HG03060 (cell line): ENCODE measurements at regions not wholly inside any gene's neighbourhood (a gene's known extent, or its start where the extent isn't known, plus 50 kb on each side); places are given as distances from the start of the nearest gene placed in this dataset.
"Not testable (repeated sequence)": the region's sequence is repeated elsewhere in the genome, so short reads cannot be mapped to it uniquely, and the experiment has no call there.

ENCODE experiments used
- ATAC-seq: cut with Tn5 transposase; IDR thresholded peaks from one replicate; pipeline ENCODE4 v1.9.1; 2021; ENCODE audit warnings: low read depth, moderate number of reproducible peaks; ENCODE audit not compliant: unreplicated experiment

GRCh38 chr2:128503399-128504245, 185.0 kb upstream of the HS6ST1 start:
- no peak for ATAC-seq

- no peak for ATAC-seq
These were observed 185.8 kb upstream of the HS6ST1 start for GRCh38 chr2:128504246-128505149.

DNA sequence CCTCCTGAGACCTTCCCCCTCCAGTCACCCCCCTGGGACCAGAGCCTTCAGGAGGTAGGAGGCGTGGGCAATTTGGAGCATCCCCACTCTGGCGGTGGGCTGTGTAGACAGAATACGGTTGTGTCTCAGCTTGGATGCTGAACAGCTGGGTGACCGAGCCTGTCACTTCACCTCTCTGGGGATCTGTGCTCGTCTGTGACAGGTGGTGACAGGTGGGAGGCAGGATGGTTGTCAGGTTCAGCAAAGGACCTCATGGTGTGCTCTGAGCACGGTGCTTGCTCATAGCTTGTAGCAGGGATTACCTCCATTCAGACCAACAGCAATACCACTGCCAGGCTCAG, 186.5 kb upstream of the HS6ST1 start:
- ATAC-seq = no peak

DNA sequence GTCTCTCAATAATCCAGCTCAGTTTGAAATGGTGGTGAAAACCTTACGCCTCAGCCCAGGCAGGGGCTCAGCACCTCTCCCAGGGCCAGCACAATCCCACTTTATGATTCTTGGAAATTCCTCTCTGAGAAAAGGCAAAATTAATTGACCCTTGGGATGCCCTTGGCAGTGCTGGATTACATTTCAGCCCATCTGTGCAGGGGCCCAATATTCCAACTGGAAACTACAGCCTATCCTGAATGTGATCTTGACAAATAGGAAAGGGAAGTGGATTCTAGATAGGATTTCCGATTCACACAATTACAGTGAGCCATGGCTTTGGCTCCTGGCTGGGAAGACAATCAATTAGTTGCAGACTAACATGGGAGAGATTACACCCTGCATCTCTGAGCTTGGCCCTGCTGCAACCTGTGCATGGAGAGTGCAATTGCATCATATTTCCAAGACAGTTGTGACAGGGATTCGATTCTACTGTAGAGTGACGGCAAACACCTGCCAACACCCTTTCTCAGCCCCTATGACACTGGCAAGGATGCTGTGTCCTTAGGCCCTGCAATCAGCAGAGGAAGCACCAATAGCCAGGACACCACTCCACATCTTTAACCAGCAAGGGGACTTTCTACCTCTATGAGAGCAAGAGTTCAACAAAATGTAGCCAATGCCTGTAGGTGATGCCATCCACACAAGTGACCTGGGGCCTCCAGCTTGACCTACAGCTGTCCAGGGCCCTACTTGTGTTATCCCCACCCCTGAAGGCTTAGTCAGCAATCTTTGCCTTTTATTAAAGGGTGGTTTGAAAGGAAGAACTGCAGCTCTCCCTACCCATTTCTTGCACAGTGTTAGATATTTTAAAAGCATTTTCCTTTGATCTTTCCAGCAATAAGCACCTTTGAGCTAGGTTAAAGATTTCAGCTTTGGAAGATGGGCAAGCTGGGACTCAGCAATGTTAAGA, 187.2 kb upstream of the HS6ST1 start:
- ATAC-seq = no peak

DNA sequence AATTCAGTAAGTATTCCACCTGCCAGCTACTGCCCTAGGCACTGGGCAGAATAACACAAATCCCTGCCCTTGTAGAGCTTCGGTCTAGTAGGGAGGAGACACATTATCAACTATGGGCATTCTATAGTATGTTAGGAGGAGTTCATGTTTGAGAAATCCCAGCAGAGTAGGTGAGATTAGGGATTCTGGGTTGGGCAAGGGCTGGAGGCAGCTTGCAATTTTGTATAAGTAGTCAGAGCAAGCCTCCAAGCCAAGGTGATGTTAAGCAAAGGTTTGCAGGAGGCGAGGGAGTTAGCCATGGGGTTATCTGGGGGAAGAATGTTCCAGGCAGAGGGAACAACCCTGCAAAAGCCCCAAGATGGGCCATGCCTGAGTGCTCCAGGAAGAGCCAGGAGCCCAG, 187.9 kb upstream of the HS6ST1 start:
- no peak for ATAC-seq

DNA sequence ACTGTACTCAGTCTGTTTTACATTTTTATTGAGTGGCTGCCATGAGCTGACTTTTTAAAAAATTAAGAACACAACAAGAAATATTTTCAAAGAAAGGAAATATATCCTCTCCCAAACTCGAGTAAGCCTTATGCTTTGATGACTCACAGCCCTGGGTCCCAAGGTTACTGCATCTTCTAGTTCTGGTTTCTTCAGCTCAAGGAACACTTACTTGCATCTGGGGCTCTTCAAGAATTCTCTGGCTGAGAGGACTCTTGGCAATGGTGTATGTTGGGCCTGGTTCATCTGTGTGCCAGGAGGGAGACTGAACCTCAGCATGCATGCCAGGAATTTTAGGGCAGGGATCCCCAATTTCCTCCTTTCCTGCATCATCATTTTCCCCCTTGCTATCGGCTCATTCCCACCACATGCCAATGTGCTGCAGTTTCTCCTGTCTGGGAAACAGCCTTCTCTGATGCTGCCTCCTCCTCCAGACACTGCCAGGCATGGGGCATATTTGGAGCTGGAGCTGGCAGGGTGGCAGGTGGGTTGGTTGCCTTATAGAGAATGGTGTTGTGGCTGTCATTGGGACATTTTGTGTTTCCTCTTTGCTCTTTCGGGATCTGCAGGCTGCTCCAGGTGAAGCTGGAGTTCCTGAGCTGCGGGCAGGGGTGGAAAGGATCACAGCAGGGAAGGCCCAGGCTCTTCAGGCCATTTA, 192.2 kb upstream of the HS6ST1 start:
- ATAC-seq = no peak

DNA sequence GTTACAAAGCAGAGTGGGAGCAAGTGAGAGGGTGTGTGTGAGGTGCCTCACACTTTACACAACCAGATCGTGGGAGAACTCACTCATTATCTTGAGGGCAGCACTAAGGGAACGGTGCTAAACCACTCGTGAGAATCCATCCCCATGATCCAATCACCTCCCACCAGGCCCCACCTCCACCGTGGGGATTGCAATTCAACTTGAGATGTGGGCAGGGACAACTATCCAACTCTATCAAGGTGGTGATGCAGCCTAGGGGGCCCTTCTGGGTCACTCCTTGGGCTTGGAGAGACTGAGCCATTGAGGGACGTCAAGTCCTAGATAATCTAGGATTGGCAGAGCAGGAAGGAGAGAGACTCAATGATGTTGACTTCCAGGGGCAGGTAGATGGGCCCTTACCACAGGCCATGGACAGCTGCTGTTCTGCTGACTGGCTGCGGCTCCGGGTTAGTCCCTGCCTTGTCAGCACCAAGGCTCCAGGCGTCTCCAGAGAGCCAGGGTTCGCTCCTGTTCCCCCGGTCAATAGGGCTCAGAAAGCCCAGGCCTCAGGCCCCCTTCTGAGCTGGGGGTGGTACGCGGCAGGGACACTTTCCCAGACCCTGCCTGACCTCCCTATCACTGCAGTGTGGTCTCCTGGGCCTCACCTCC, 193.2 kb upstream of the HS6ST1 start:
- no peak for ATAC-seq

DNA sequence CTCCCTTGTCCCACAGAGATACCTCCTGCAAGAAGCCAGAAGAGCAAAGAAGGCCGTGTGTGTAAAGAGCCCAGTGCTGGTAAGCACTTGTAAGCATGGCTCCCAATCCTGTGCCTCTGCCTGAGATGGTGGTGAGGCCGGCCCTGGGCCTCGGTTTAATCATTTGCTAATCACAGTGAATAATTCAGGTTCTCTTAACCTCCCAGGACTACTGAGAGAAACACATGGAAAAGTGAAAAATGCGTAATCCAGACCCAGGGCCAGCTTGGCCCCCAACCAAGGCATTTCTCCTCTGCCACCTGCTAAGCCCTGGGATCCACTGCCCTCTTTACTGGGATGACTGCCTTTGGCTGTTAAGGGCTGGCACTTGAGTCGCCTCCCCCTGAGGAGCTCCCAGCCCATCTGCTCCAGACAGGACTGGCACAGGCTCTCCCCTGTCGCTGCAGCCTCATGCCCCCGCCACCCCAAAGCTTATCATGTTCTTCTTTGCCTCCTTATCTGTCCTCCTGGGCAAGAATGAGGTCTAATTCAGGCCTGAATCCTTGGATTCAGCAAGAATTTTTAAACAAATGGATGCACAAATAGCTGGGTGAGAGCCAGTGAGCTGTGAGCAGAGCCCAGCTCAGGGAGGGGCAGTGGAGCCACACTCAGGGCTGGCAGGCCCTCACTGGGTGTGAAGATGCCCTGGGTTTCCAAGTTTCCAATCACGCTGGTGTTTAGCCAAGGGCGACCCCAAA, 193.9 kb upstream of the HS6ST1 start:
- no peak for ATAC-seq

- ATAC-seq = no peak
These were observed 194.7 kb upstream of the HS6ST1 start for GRCh38 chr2:128513116-128513960.

DNA sequence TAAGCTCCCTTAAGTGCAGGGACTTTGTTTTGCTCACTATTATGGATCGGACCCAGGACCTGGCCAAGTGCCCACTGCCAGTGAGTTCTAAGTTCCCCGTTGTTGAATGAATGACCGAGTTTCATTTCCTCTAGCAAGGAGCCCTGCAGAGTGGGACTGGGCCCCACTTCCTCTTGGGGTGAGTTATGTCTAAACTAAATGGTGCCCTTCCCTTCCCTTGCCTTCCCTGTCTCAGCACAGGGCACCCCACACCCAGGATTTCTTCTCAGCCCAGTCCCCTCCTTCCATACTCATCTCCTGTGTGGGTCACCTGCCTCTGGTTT, 195.3 kb upstream of the HS6ST1 start:
- no peak for ATAC-seq

- ATAC-seq = no peak
These were observed 195.9 kb upstream of the HS6ST1 start for GRCh38 chr2:128514555-128514955.

- ATAC-seq = no peak
These were observed 198.3 kb upstream of the HS6ST1 start for GRCh38 chr2:128516938-128517337.

DNA sequence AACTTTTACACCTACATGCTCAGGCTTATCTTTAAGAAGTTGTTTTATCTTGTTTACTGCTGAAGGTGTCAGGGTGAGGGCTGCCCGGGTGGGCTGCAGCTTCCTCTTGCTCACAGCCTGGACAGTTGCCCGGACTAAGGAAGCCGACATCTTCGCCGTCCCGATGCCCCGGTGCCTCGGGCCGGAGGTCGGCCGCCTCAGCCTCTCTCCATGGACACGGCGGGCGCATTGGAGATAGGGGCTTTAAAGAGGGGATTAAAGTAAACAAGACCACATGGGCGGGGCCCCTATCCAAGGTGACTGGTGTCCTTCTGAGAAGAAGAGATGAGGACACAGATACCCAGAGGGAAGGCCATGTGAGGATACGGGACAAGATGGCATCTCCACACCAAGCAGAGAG, 200.4 kb upstream of the HS6ST1 start:
- not testable (repeated sequence) for ATAC-seq

GRCh38 chr2:128519517-128520215, 201.0 kb upstream of the HS6ST1 start:
- no peak for ATAC-seq

DNA sequence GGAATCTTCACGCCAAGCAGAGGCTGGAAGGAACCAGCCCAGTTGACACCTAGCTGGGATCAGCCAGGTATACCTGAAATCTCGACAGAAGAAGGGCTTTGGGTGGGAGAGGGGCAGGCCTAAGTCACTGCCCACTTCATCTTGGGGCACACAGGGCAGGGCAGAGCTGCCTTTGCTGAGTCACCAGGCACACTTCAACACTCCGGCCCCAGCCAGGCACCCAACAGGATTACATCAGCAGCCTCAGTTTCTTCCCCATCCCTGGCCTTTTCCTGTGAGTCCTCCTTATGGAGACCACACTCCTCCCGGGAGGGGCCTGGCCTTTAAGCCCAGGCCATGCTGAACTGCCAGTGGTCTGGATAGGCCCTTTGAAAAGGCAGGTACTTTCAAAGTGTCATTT, 201.7 kb upstream of the HS6ST1 start:
- ATAC-seq = no peak

DNA sequence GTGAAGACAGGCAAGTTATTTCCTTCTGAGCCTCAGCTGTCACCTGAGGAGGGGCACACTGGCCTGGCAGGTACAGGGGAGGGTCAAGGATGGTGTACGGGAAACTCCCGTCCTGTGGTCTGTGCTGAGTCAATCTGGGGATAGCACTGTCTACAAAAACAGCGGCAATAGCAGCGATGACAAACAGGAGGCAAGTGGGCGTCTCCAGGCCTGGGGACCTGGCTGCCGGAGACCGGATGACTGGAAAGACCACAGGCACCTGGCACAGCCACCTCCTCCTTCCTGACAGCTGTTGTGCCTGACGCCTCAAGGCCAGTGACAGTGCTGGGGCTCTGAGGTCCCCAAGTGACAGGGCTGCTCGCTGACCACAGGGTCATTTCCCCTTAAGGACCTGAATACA, 202.1 kb upstream of the HS6ST1 start:
- peak; percentile 94 for ATAC-seq

- no peak for ATAC-seq
These were observed 202.8 kb upstream of the HS6ST1 start for GRCh38 chr2:128521482-128521881.

- ATAC-seq = no peak
These were observed 204.2 kb upstream of the HS6ST1 start for GRCh38 chr2:128522829-128523228.
